ENCODE measurements at regions not wholly inside any gene's neighbourhood (a gene's known extent, or its start where the extent isn't known, plus 50 kb on each side); places are given as distances from the start of the nearest gene placed in this dataset.

- Histone ChIP-seq H2AFZ (ENCODE audit: low read length) (no peak overlapping the region), H3K27ac (ENCODE audit: low read depth, low read length, poor library complexity, severe bottlenecking) (no peak overlapping the region), H3K27me3 (ENCODE audit: insufficient read depth, low read length) (no peaks in the 10 kb centered on the region), H3K9ac (ENCODE audit: low read length) (no peak overlapping the region), H3K36me3 (ENCODE audit: insufficient read depth, low read length) (no peaks in the 10 kb centered on the region), H4K20me1 (ENCODE audit: insufficient read depth, low read length) (no peaks in the 10 kb centered on the region), H3K9me2 (ENCODE audit: low read depth, low read length) (no peaks in the 10 kb centered on the region), H3K4me3 (ENCODE audit: low read depth, low read length, poor library complexity, severe bottlenecking) (no peak overlapping the region), H3K4me1 (ENCODE audit: insufficient read depth, low read length, severe bottlenecking) (no peaks in the 10 kb centered on the region), H3K4me2 (ENCODE audit: low read length) (no peak overlapping the region), H3F3A (ENCODE audit: insufficient read depth, low read length) (no peaks in the 10 kb centered on the region), H3K79me2 (ENCODE audit: insufficient read depth, low read length) (no peaks in the 10 kb centered on the region), H3K9me3 (ENCODE audit: low read length) (0 out of 2 replicates have a peak, but pooled peaks cover 3% of the 10 kb centered on the region)
- TF ChIP-seq CTCF (IDR thresholded peaks at IDR 0.05; ENCODE audit: low read length) (no peak), EZH2 (IDR thresholded peaks at IDR 0.05; ENCODE audit: borderline replicate concordance, low read length) (no peak)
Observed at GRCh38 chr1:193932979-193933378, 746.6 kb upstream of the B3GALT2 start.

GRCh38 chr1:193931356-193931755, 744.9 kb upstream of the B3GALT2 start:
- no peak overlapping the region for H3K4me3 ChIP-seq (ENCODE audit: low read depth, low read length, poor library complexity, severe bottlenecking)
- peaks cover 16% of the 10 kb centered on the region for H3K9me3 ChIP-seq (ENCODE audit: low read length)
- TF ChIP-seq EZH2 (IDR thresholded peaks at IDR 0.05; ENCODE audit: borderline replicate concordance, low read length) (no peak), CTCF (IDR thresholded peaks at IDR 0.05; ENCODE audit: low read length) (no peak)
- peak overlapping the region; percentile 67; the same call in 1 of the 2 replicates for H2AFZ ChIP-seq (ENCODE audit: low read length)
- no peaks in the 10 kb centered on the region for H3K27me3 ChIP-seq (ENCODE audit: insufficient read depth, low read length)
- no peaks in the 10 kb centered on the region for H4K20me1 ChIP-seq (ENCODE audit: insufficient read depth, low read length)
- H3F3A ChIP-seq (ENCODE audit: insufficient read depth, low read length): no peaks in the 10 kb centered on the region
- no peak overlapping the region for H3K9ac ChIP-seq (ENCODE audit: low read length)
- no peak overlapping the region for H3K4me2 ChIP-seq (ENCODE audit: low read length)
- H3K4me1 ChIP-seq (ENCODE audit: insufficient read depth, low read length, severe bottlenecking): no peaks in the 10 kb centered on the region
- no peaks in the 10 kb centered on the region for H3K9me2 ChIP-seq (ENCODE audit: low read depth, low read length)
- no peak overlapping the region for H3K27ac ChIP-seq (ENCODE audit: low read depth, low read length, poor library complexity, severe bottlenecking)
- no peaks in the 10 kb centered on the region for H3K36me3 ChIP-seq (ENCODE audit: insufficient read depth, low read length)
- no peaks in the 10 kb centered on the region for H3K79me2 ChIP-seq (ENCODE audit: insufficient read depth, low read length)

- no peaks in the 10 kb centered on the region for H3K79me2 ChIP-seq (ENCODE audit: insufficient read depth, low read length)
- H3K4me3 ChIP-seq (ENCODE audit: low read depth, low read length, poor library complexity, severe bottlenecking): no peak overlapping the region
- no peak overlapping the region for H2AFZ ChIP-seq (ENCODE audit: low read length)
- no peaks in the 10 kb centered on the region for H3K27me3 ChIP-seq (ENCODE audit: insufficient read depth, low read length)
- no peak overlapping the region for H3K9ac ChIP-seq (ENCODE audit: low read length)
- H3K27ac ChIP-seq (ENCODE audit: low read depth, low read length, poor library complexity, severe bottlenecking): no peak overlapping the region
- no peak for TF ChIP-seq CTCF (IDR thresholded peaks at IDR 0.05; ENCODE audit: low read length)
- no peak for TF ChIP-seq EZH2 (IDR thresholded peaks at IDR 0.05; ENCODE audit: borderline replicate concordance, low read length)
- no peaks in the 10 kb centered on the region for H3K4me1 ChIP-seq (ENCODE audit: insufficient read depth, low read length, severe bottlenecking)
- no peaks in the 10 kb centered on the region for H4K20me1 ChIP-seq (ENCODE audit: insufficient read depth, low read length)
- no peak overlapping the region for H3K4me2 ChIP-seq (ENCODE audit: low read length)
- H3K9me3 ChIP-seq (ENCODE audit: low read length): peaks cover 16% of the 10 kb centered on the region
- no peaks in the 10 kb centered on the region for H3F3A ChIP-seq (ENCODE audit: insufficient read depth, low read length)
- no peaks in the 10 kb centered on the region for H3K9me2 ChIP-seq (ENCODE audit: low read depth, low read length)
- H3K36me3 ChIP-seq (ENCODE audit: insufficient read depth, low read length): no peaks in the 10 kb centered on the region
Observed at GRCh38 chr1:193929374-193930033, 743.1 kb upstream of the B3GALT2 start.
